Smooth muscle cell (in vitro differentiated cells): ENCODE measurements at regions not wholly inside any gene's neighbourhood (a gene's known extent, or its start where the extent isn't known, plus 50 kb on each side); places are given as distances from the start of the nearest gene placed in this dataset.
"Not testable (repeated sequence)": the region's sequence is repeated elsewhere in the genome, so short reads cannot be mapped to it uniquely, and the experiment has no call there.

Experiments used
- DNase-seq: peaks from one replicate; lab custom pipeline; 2025; ENCODE audit not compliant: unreplicated experiment; lab: John Stamatoyannopoulos, UW
- H2AFZ ChIP-seq: fragments of 200-600 bp; sonication (generic); 2 replicates; pipeline ENCODE4 v1.6.0; 2016; ENCODE audit warnings: antibody characterized with exemption, low read depth, mild to moderate bottlenecking
- H3F3A ChIP-seq: fragments of 200-600 bp; sonication (generic); 2 replicates; pipeline ENCODE4 v1.6.0; 2017; ENCODE audit warnings: antibody characterized with exemption, low read depth
- H3K27ac ChIP-seq: fragments of 200-600 bp; sonication (generic); 2 replicates; pipeline ENCODE4 v1.5.1; 2016; ENCODE audit warnings: low read depth, mild to moderate bottlenecking
- H3K27me3 ChIP-seq: fragments of 200-600 bp; sonication (generic); 2 replicates; pipeline ENCODE4 v1.6.1; 2016; ENCODE audit warnings: low read depth, mild to moderate bottlenecking
- H3K36me3 ChIP-seq: fragments of 200-600 bp; sonication (generic); 2 replicates; pipeline ENCODE4 v1.5.1; 2016; ENCODE audit warnings: low read depth
- H3K4me1 ChIP-seq: fragments of 200-600 bp; sonication (generic); 2 replicates; pipeline ENCODE4 v1.5.1; 2016; ENCODE audit warnings: low read depth
- H3K4me2 ChIP-seq: fragments of 200-600 bp; sonication (generic); 2 replicates; pipeline ENCODE4 v1.6.0; 2016; ENCODE audit warnings: mild to moderate bottlenecking
- H3K4me3 ChIP-seq: fragments of 200-600 bp; sonication (generic); 2 replicates; pipeline ENCODE4 v1.5.1; 2016; ENCODE audit warnings: mild to moderate bottlenecking
- H3K79me2 ChIP-seq: fragments of 200-600 bp; sonication (generic); 2 replicates; pipeline ENCODE4 v1.6.0; 2016; ENCODE audit warnings: low read depth, mild to moderate bottlenecking
- H3K9ac ChIP-seq: fragments of 200-600 bp; sonication (generic); 2 replicates; pipeline ENCODE4 v1.6.0; 2016; ENCODE audit warnings: low read depth
- H3K9me3 ChIP-seq: fragments of 200-600 bp; sonication (generic); replicated peaks from 2 replicates; pipeline ENCODE4 v1.5.1; 2016; ENCODE audit warnings: low read depth
- H4K20me1 ChIP-seq: fragments of 200-600 bp; sonication (generic); 2 replicates; pipeline ENCODE4 v1.6.0; 2016; ENCODE audit warnings: low read depth
- CTCF ChIP-seq: fragments of 200-600 bp; sonication (generic); IDR thresholded peaks from 2 replicates; pipeline ENCODE4 v1.5.1; 2017; ENCODE audit warnings: borderline replicate concordance, mild to moderate bottlenecking, antibody characterized with exemption; ENCODE audit not compliant: insufficient read depth, poor library complexity, severe bottlenecking
- WGBS: methylation state at CpG from one replicate; pipeline ENCODE4 v1.1.7; 2016; ENCODE audit warnings: low lambda C conversion rate; 5-methylcytosine and 5-hydroxymethylcytosine counted together

GRCh38 chr13:76667551-76667950 lies 218.7 kb downstream of the KCTD12 start:
- Histone ChIP-seq H3K9me3 (no peaks in the 10 kb centered on the region), H3K27me3 (no peaks in the 10 kb centered on the region), H2AFZ (no peak overlapping the region), H3K27ac (peak overlapping the region; percentile 50), H3K9ac (no peak overlapping the region), H3K36me3 (no peaks in the 10 kb centered on the region), H3K4me2 (peak overlapping the region; percentile 53), H4K20me1 (no peaks in the 10 kb centered on the region), H3F3A (peaks cover 18% of the 10 kb centered on the region), H3K79me2 (no peaks in the 10 kb centered on the region), H3K4me3 (no peak overlapping the region), H3K4me1 (peaks cover 16% of the 10 kb centered on the region)
- no peak for DNase-seq
- peak; percentile 46 for TF ChIP-seq CTCF

- no peak overlapping the region for H3K27ac ChIP-seq
- H3K27me3 ChIP-seq: no peaks in the 10 kb centered on the region
- H3K9me3 ChIP-seq: no peaks in the 10 kb centered on the region
- no peaks in the 10 kb centered on the region for H3K79me2 ChIP-seq
- H2AFZ ChIP-seq: peak overlapping the region; percentile 67
- TF ChIP-seq CTCF: no peak
- H4K20me1 ChIP-seq: no peaks in the 10 kb centered on the region
- no peak overlapping the region for H3K4me3 ChIP-seq
- no peak for DNase-seq
- H3K9ac ChIP-seq: no peak overlapping the region
- H3K36me3 ChIP-seq: no peaks in the 10 kb centered on the region
- H3K4me2 ChIP-seq: peak overlapping the region; percentile 66
- peaks cover 12% of the 10 kb centered on the region for H3K4me1 ChIP-seq
- WGBS: 69% methylated on average over 4 of the region's 4 CpGs
- H3F3A ChIP-seq: peaks cover 13% of the 10 kb centered on the region
These were observed 222.4 kb downstream of the KCTD12 start for GRCh38 chr13:76663592-76664335.

- WGBS: 92% methylated on average over 7 of the region's 7 CpGs
- H3K4me1 ChIP-seq, H3K4me3 ChIP-seq, H2AFZ ChIP-seq, H3K9ac ChIP-seq, H3K4me2 ChIP-seq, DNase-seq, H3K9me3 ChIP-seq, H4K20me1 ChIP-seq, H3K79me2 ChIP-seq, H3K27me3 ChIP-seq, H3K27ac ChIP-seq, H3K36me3 ChIP-seq, H3F3A ChIP-seq: not testable (repeated sequence)
These were observed 227.1 kb downstream of the KCTD12 start for GRCh38 chr13:76659074-76659473.

GRCh38 chr13:76656500-76656899 lies 229.7 kb downstream of the KCTD12 start:
- 89% methylated on average over 4 of the region's 4 CpGs for WGBS
- Histone ChIP-seq H3K36me3 (no peaks in the 10 kb centered on the region), H3K27ac (no peak overlapping the region)

More at GRCh38 chr13:76656500-76656899, 229.7 kb downstream of the KCTD12 start:
- H3K4me1 ChIP-seq: no peaks in the 10 kb centered on the region
- H3K9me3 ChIP-seq: no peaks in the 10 kb centered on the region
- TF ChIP-seq CTCF: no peak
- H3K79me2 ChIP-seq: no peaks in the 10 kb centered on the region
- peak overlapping the region; percentile 4 for H2AFZ ChIP-seq
- H3K4me3 ChIP-seq: no peak overlapping the region
- no peak for DNase-seq
- H3K9ac ChIP-seq: no peak overlapping the region
- no peaks in the 10 kb centered on the region for H3K27me3 ChIP-seq
- H3F3A ChIP-seq: no peaks in the 10 kb centered on the region
- no peaks in the 10 kb centered on the region for H4K20me1 ChIP-seq
- H3K4me2 ChIP-seq: no peak overlapping the region
